ENCODE measurements at regions not wholly inside any gene's neighbourhood (a gene's known extent, or its start where the extent isn't known, plus 50 kb on each side); places are given as distances from the start of the nearest gene placed in this dataset.

DNA sequence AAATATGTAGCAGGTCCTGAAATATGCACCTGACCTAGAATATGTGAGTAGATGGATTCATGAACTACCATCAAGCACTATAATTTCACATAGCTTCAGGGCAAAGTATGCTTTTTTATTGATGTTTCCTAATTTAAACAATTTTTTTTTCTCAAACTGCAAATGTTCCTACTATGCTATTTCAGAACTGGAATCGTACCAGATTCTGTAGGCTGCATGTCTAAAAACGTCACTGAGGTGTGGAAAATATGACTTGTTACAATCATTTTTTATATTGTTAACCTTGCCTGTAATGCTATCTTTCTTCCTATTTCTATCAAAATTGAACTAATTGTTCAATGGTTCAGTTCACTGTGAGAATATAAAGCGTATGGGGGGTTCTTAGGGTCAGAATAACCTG lies 78.0 kb upstream of the RERGL start:
- TF ChIP-seq, protein P1, sequence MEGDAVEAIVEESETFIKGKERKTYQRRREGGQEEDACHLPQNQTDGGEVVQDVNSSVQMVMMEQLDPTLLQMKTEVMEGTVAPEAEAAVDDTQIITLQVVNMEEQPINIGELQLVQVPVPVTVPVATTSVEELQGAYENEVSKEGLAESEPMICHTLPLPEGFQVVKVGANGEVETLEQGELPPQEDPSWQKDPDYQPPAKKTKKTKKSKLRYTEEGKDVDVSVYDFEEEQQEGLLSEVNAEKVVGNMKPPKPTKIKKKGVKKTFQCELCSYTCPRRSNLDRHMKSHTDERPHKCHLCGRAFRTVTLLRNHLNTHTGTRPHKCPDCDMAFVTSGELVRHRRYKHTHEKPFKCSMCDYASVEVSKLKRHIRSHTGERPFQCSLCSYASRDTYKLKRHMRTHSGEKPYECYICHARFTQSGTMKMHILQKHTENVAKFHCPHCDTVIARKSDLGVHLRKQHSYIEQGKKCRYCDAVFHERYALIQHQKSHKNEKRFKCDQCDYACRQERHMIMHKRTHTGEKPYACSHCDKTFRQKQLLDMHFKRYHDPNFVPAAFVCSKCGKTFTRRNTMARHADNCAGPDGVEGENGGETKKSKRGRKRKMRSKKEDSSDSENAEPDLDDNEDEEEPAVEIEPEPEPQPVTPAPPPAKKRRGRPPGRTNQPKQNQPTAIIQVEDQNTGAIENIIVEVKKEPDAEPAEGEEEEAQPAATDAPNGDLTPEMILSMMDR (IDR thresholded peaks at IDR 0.05) = no peak
- TF ChIP-seq POLR2A (IDR thresholded peaks at IDR 0.05) = no peak
- Histone ChIP-seq H3K4me3 (no peak overlapping the region), H3K9me3 (peaks cover 0 to 5% of the 10 kb centered on the region in 2 donors), H3K27ac (no peak overlapping the region), H3K27me3 (no peaks in the 10 kb centered on the region), H3K36me3 (no peaks in the 10 kb centered on the region), H3K4me1 (no peaks in the 10 kb centered on the region)
- intact Hi-C loops (cut with DNase I; ENCODE audit: low total_unique reads) = no loop called here
- DNase-seq = no peak

- H3K27me3 ChIP-seq = no peaks in the 10 kb centered on the region
- H3K27ac ChIP-seq = no peak overlapping the region
- no peaks in the 10 kb centered on the region for H3K9me3 ChIP-seq
- no peaks in the 10 kb centered on the region for H3K36me3 ChIP-seq
- H3K4me1 ChIP-seq = no peaks in the 10 kb centered on the region
- intact Hi-C loops (cut with DNase I; ENCODE audit: low total_unique reads) = no loop called here
- no peak for DNase-seq
- no peak for TF ChIP-seq POLR2A (IDR thresholded peaks at IDR 0.05)
- TF ChIP-seq, protein P1 (IDR thresholded peaks at IDR 0.05) = no peak
- no peak overlapping the region for H3K4me3 ChIP-seq
Measured at GRCh38 chr12:18165889-18166288, 75.9 kb upstream of the RERGL start.

- Histone ChIP-seq H3K4me1 (no peaks in the 10 kb centered on the region), H3K4me3 (no peak overlapping the region), H3K27ac (no peak overlapping the region), H3K27me3 (no peaks in the 10 kb centered on the region), H3K36me3 (no peaks in the 10 kb centered on the region), H3K9me3 (no peaks in the 10 kb centered on the region)
- no peak for TF ChIP-seq POLR2A (IDR thresholded peaks at IDR 0.05)
- TF ChIP-seq, protein P1 (IDR thresholded peaks at IDR 0.05) = no peak
- intact Hi-C loops (cut with DNase I; ENCODE audit: low total_unique reads) = no loop called here
- no peak for DNase-seq
Measured at GRCh38 chr12:18165422-18165871, 75.5 kb upstream of the RERGL start.

- no peak for DNase-seq
- no peaks in the 10 kb centered on the region for H3K27me3 ChIP-seq
- no peak overlapping the region for H3K27ac ChIP-seq
- no peaks in the 10 kb centered on the region for H3K4me1 ChIP-seq
- no peak overlapping the region for H3K4me3 ChIP-seq
- intact Hi-C loops (cut with DNase I; ENCODE audit: low total_unique reads) = no loop called here
- no peaks in the 10 kb centered on the region for H3K9me3 ChIP-seq
- no peaks in the 10 kb centered on the region for H3K36me3 ChIP-seq
- TF ChIP-seq, protein P1 (IDR thresholded peaks at IDR 0.05) = no peak
- no peak for TF ChIP-seq POLR2A (IDR thresholded peaks at IDR 0.05)
Measured at GRCh38 chr12:18160901-18161300, 70.9 kb upstream of the RERGL start.

GRCh38 chr12:18158774-18159557 lies 69.0 kb upstream of the RERGL start:
- H3K4me3 ChIP-seq = no peak overlapping the region
- intact Hi-C loops (cut with DNase I; ENCODE audit: low total_unique reads) = no loop called here
- TF ChIP-seq, protein P1 (IDR thresholded peaks at IDR 0.05) = peak in 1 of 4 experiments; percentile 10
- no peak for TF ChIP-seq POLR2A (IDR thresholded peaks at IDR 0.05)
- no peak for DNase-seq
- no peaks in the 10 kb centered on the region for H3K36me3 ChIP-seq
- no peak overlapping the region for H3K27ac ChIP-seq
- no peaks in the 10 kb centered on the region for H3K9me3 ChIP-seq
- no peaks in the 10 kb centered on the region for H3K27me3 ChIP-seq
- H3K4me1 ChIP-seq = no peaks in the 10 kb centered on the region

All from uterus (tissue), 3 donors.